Left lung (tissue), 4 donors: ENCODE measurements at regions not wholly inside any gene's neighbourhood (a gene's known extent, or its start where the extent isn't known, plus 50 kb on each side); places are given as distances from the start of the nearest gene placed in this dataset.

ENCODE experiments used
- ATAC-seq: fragments of 200-7000 bp; cut with Tn5 transposase; one replicate; pipeline ENCODE4 v1.9.1; 2020; ENCODE audit warnings: moderate library complexity
- DNase-seq, 4 donors: peaks; one replicate each; pipeline ENCODE4 v3.0.0-alpha.2; 2013 to 2020
- H3K27ac ChIP-seq, 2 donors: fragments of 200-600 bp; sonication (generic) in 1 of 2; one replicate each; pipeline versions ENCODE4 v1.5.0 to v1.8.0; 2020 to 2021
- H3K27me3 ChIP-seq, 2 donors: fragments of 200-600 bp; sonication (generic) in 1 of 2; one replicate each; pipeline versions ENCODE4 v1.5.0 to v1.8.0; 2020 to 2021
- H3K36me3 ChIP-seq, 2 donors: fragments of 200-600 bp; sonication (generic) in 1 of 2; one replicate each; pipeline versions ENCODE4 v1.5.0 to v1.8.0; 2020 to 2021
- H3K4me1 ChIP-seq, 2 donors: fragments of 200-600 bp; one replicate each; pipeline ENCODE4 v1.8.0; 2021
- H3K4me3 ChIP-seq, 2 donors: fragments of 200-600 bp; sonication (generic) in 1 of 2; one replicate each; pipeline versions ENCODE4 v1.5.0 to v1.8.0; 2020 to 2021; ENCODE audit warnings: mild to moderate bottlenecking in 1 of 2
- H3K9me3 ChIP-seq, 2 donors: fragments of 200-600 bp; sonication (generic) in 1 of 2; one replicate each; pipeline versions ENCODE4 v1.5.0 to v1.8.0; 2020 to 2021
- intact Hi-C, 2 donors: fragments of 100-400 bp; cut with DNase I; formaldehyde crosslinking; loops; one replicate each; pipeline versions ENCODE4 v1.11.2 to v1.14.2; 2022
- TF ChIP-seq, protein P1 (sequence below), 2 donors: fragments of 200-600 bp; sonication (generic) in 1 of 2; IDR thresholded peaks; one replicate each; pipeline versions ENCODE4 v1.5.0 to v1.8.0; 2021; ENCODE audit warnings: antibody characterized with exemption in 2 of 2
- donor health status: DM: no; HTN: yes; CAD: no.
- donor health status: DM: no; HTN: no; CAD: no.

DNA sequence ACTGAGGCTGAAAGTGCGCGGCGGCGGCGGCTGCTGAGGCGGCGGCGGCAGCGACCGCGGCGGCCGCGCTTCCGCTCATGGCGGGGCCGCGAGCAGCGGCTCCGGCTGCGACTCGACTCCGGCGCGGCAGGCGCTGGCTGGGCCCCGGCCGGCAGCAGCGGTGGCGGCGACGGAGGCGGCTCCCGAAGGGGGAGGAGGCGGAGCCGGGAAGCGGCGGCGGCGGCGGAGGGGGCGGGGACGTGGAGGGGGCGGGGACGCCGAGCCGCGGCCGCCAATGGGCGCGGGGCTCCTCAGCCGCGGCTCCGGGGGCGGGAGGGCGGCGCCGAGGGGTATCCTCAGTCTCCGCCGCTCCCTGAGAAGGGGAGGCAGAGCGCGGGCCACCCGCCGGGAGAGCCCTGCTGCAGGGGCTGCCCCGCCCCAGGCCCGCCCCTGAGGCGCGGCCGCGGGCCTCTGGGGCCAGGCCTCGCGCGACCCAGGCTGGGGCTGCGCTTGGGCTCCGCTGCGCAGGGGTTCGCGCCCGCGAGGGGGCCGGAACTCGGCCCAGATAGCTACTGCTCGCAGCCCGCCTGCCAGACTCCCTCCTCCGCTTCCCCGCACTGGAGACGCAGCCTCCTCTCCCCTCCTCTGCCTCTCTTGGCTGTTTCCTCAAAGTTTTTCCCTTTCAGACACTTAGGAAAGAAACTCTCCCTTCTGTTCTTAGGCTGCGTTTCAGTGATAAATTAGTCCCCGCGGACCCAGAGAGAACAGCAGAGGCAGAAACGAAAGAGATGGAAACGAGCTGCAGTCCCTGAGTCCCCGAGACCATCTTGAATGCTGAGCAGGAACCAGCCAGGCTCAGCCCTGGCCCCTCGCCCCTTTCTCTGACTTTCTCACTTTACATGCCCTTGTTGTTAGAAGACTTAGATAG is 85.0 kb upstream of the MELK start:
- peak overlapping the region; percentile 89 to 94 for H3K27ac ChIP-seq
- intact Hi-C loops: no loop called here
- H3K27me3 ChIP-seq: no peaks in the 10 kb centered on the region
- H3K9me3 ChIP-seq: no peaks in the 10 kb centered on the region
- DNase-seq (peak; percentile 88 to 97 (median 95)), ATAC-seq (peak; percentile 98)
- H3K4me3 ChIP-seq: peak overlapping the region; percentile 45 to 81
- no peaks in the 10 kb centered on the region for H3K36me3 ChIP-seq
- peaks cover 12 to 30% of the 10 kb centered on the region in 2 donors for H3K4me1 ChIP-seq
- TF ChIP-seq, protein P1, sequence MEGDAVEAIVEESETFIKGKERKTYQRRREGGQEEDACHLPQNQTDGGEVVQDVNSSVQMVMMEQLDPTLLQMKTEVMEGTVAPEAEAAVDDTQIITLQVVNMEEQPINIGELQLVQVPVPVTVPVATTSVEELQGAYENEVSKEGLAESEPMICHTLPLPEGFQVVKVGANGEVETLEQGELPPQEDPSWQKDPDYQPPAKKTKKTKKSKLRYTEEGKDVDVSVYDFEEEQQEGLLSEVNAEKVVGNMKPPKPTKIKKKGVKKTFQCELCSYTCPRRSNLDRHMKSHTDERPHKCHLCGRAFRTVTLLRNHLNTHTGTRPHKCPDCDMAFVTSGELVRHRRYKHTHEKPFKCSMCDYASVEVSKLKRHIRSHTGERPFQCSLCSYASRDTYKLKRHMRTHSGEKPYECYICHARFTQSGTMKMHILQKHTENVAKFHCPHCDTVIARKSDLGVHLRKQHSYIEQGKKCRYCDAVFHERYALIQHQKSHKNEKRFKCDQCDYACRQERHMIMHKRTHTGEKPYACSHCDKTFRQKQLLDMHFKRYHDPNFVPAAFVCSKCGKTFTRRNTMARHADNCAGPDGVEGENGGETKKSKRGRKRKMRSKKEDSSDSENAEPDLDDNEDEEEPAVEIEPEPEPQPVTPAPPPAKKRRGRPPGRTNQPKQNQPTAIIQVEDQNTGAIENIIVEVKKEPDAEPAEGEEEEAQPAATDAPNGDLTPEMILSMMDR (IDR thresholded peaks at IDR 0.05): no peak

DNA sequence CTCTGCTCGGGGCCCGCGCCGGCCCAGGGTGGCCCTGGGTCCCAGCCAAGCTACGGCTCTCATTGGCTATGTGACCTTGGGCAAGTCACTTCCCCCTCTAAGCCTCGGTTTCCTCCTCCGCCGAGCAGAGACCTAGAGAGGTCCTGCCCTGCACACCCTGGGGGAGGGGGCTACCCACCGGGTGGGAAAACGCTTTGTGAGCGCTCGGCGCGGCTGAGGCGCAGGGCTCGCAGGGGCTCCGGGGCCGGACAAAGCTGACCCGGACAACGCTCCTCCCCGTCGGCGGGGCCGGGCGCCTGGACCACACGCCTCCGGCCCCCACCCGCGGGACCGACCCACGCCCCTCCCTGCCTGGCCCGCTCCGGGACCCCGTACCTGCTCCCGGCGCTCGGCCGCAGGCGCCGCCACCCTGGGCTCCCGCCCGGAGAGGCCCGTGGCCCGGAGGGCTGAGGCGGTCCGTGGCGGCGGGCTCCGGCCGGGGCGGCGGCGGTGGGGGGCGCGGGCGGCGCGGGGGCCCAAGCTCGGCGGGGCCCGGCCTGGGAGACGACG is 85.7 kb upstream of the MELK start:
- DNase-seq: peak; percentile 15 to 90 (median 44)
- intact Hi-C loops: no loop called here
- TF ChIP-seq, protein P1 (IDR thresholded peaks at IDR 0.05): no peak

DNA sequence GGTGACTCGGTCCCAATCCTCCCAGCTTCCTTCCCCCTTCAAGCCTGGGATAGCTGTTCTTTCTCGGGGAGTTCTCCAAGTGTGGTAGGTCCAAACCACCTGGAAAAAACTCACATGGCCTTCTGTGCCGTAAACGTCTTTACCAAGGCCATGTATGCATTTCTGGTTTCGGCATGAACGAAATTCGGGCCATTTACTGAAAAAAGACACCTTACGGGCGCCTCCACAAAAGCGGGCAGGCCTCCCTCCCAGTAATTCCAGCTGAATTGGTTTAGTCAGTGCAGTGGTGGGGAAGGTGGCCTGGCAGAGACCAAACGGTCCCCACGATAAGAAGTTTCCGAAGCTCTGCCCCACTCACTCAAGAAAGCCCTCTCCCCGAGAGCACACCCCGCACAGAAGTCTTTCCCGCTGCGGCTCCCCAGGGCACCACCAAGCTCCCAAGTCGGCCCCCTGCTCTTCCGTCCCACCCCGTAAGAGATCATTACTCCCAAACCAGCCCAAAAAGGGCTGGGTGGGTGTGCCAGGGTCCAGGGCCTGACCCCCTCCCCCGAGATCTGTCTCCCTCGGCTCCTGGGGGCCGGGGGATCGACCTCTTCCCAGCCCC is 86.3 kb upstream of the MELK start:
- ATAC-seq: peak; percentile 4
- DNase-seq: peak in 2 of 4 donors; percentile 23 to 37

More for the DNA sequence above, 85.7 kb upstream of the MELK start:
- Histone ChIP-seq H3K27ac (peak overlapping the region; percentile 75 to 86), H3K4me3 (peak overlapping the region; percentile 81), H3K36me3 (no peaks in the 10 kb centered on the region), H3K4me1 (peaks cover 12 to 31% of the 10 kb centered on the region in 2 donors), H3K9me3 (no peaks in the 10 kb centered on the region), H3K27me3 (no peaks in the 10 kb centered on the region)
- ATAC-seq: peak; percentile 41

DNA sequence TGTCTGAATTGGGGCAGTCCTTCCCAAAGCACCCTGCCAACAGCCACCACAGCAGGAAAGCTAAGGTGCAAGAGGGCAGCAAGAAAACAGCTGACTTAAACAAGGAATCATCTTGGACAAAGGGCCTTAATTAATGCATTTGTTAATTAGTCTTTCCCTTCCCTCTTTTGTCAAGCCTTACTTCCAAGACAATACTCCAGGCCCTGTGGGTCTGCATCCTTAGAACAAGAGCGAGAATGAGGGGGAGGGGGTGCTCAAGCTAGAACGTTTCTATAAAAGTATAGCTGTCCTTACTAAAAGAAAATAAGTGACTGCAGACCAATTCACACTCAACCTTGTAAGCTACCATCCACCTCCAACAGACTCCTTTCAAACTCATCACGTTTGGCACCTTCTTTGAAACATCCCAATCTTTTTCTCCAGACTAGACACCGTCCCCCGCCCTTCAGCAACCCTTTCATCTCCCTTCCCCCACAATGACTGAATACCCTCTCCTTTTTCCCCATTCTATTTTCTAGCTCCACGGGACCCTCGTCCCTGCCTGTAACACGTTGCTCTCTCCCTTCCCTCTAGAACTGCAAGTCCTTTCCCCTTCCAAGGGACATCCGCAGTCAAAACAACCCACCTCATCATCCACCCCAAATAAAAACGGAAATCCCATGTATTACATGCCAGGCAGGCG is 85.7 kb upstream of the RNF38 start:
- ATAC-seq (no peak), DNase-seq (no peak)
- no peaks in the 10 kb centered on the region for H3K36me3 ChIP-seq
- intact Hi-C loops: no loop called here
- TF ChIP-seq, protein P1 (IDR thresholded peaks at IDR 0.05): no peak
- H3K4me3 ChIP-seq: peak overlapping the region; percentile 81
- no peaks in the 10 kb centered on the region for H3K9me3 ChIP-seq
- no peaks in the 10 kb centered on the region for H3K27me3 ChIP-seq
- peak overlapping the region; percentile 75 to 86 for H3K27ac ChIP-seq
- H3K4me1 ChIP-seq: peaks cover 12 to 43% of the 10 kb centered on the region in 2 donors

More for the DNA sequence above, 86.3 kb upstream of the MELK start:
- peak overlapping the region; percentile 75 to 86 for H3K27ac ChIP-seq
- no peaks in the 10 kb centered on the region for H3K9me3 ChIP-seq
- intact Hi-C loops: no loop called here
- H3K4me3 ChIP-seq: peak overlapping the region; percentile 81
- H3K4me1 ChIP-seq: peaks cover 12 to 37% of the 10 kb centered on the region in 2 donors
- H3K27me3 ChIP-seq: no peaks in the 10 kb centered on the region
- H3K36me3 ChIP-seq: no peaks in the 10 kb centered on the region
- TF ChIP-seq, protein P1 (IDR thresholded peaks at IDR 0.05): no peak
